B cell (primary cell): ENCODE measurements at regions not wholly inside any gene's neighbourhood (a gene's known extent, or its start where the extent isn't known, plus 50 kb on each side); places are given as distances from the start of the nearest gene placed in this dataset.
A peak's percentile ranks its signal among the peaks of the same experiment; 100 is the strongest.

ENCODE experiments used
- ATAC-seq: fragments of 200-7000 bp; cut with Tn5 transposase; one replicate; pipeline ENCODE4 v1.10.0; 2021; ENCODE audit warnings: low read depth, mild to moderate bottlenecking, moderate number of reproducible peaks, moderate library complexity
- CTCF ChIA-PET: fragments of 350-600 bp; sonication (Branson Sonifier 250); formaldehyde crosslinking; loops from one replicate; lab custom pipeline; 2021; ENCODE audit warnings: antibody characterized with exemption, inconsistent platforms; lab: Charles Lee
- POLR2A ChIA-PET: fragments of 350-600 bp; sonication (Branson Sonifier 250); formaldehyde crosslinking; loops from one replicate; lab custom pipeline; 2021; ENCODE audit warnings: antibody characterized with exemption; lab: Charles Lee
- DNase-seq: peaks from one replicate; pipeline ENCODE4 v3.0.0; 2013
- H2AFZ ChIP-seq: 2 replicates; pipeline ENCODE4 v1.6.1; 2012; ENCODE audit warnings: mild to moderate bottlenecking, low read depth, low read length; ENCODE audit not compliant: insufficient read depth, poor library complexity, severe bottlenecking
- H3K27ac ChIP-seq, 2 donors: 1 replicate in 1 of 2; 2 replicates in 1 of 2; pipeline ENCODE4 v1.5.1; 2012 to 2013; ENCODE audit warnings: low read length in 2 of 2, mild to moderate bottlenecking in 2 of 2, moderate library complexity in 1 of 2
- H3K27me3 ChIP-seq, 4 experiments: fragments of 200-600 bp in 1 of 4; sonication (generic) in 1 of 4; replicated peaks in 1 of 4; 1 replicate in 2 of 4; 2 replicates in 2 of 4; pipeline versions ENCODE4 v1.6.1 to v1.7.0; 2013 to 2016; ENCODE audit warnings: low read length in 3 of 4, mild to moderate bottlenecking in 2 of 4, mixed read lengths in 1 of 4, moderate library complexity in 1 of 4; ENCODE audit not compliant: insufficient read depth in 4 of 4, control insufficient read depth in 3 of 4; ENCODE audit errors: control extremely low read depth in 1 of 4
- H3K36me3 ChIP-seq, 2 experiments: replicated peaks in 1 of 2; 1 replicate in 1 of 2; 2 replicates in 1 of 2; pipeline versions ENCODE4 v1.6.1 to v1.7.1; 2013; ENCODE audit warnings: low read length in 1 of 2; ENCODE audit not compliant: insufficient read depth in 2 of 2, control insufficient read depth in 1 of 2; ENCODE audit errors: control extremely low read depth in 1 of 2, extremely low read depth in 1 of 2
- H3K4me1 ChIP-seq, 2 donors: fragments of 200-600 bp in 1 of 2; sonication (generic) in 1 of 2; 1 replicate in 1 of 2; 2 replicates in 1 of 2; pipeline versions ENCODE4 v1.5.1 to v1.6.1; 2013 to 2017; ENCODE audit warnings: low read length in 2 of 2; ENCODE audit not compliant: control insufficient read depth in 2 of 2, insufficient read depth in 2 of 2
- H3K4me2 ChIP-seq: replicated peaks from 2 replicates; pipeline ENCODE3; 2012; ENCODE audit warnings: mild to moderate bottlenecking, low read depth, low read length; ENCODE audit not compliant: poor library complexity, severe bottlenecking
- H3K4me3 ChIP-seq, 5 experiments: fragments of 200-600 bp in 1 of 5; sonication (generic) in 1 of 5; 1 replicate in 3 of 5; 2 replicates in 2 of 5; pipeline versions ENCODE4 v1.5.1 to v1.7.0; 2011 to 2016; ENCODE audit warnings: low read length in 4 of 5, mild to moderate bottlenecking in 4 of 5, low read depth in 2 of 5, control low read depth in 1 of 5, moderate library complexity in 1 of 5; ENCODE audit not compliant: insufficient read depth in 1 of 5; ENCODE audit errors: control extremely low read depth in 1 of 5, extremely low read depth in 1 of 5
- H3K79me2 ChIP-seq: fragments of 200-600 bp; sonication (generic); one replicate; pipeline ENCODE4 v1.6.0; 2016; ENCODE audit warnings: low read length; ENCODE audit not compliant: control insufficient read depth, insufficient read depth
- H3K9ac ChIP-seq: fragments of 200-600 bp; sonication (generic); 2 replicates; pipeline ENCODE4 v1.6.1; 2017; ENCODE audit warnings: mild to moderate bottlenecking, low read length, moderate library complexity
- H3K9me3 ChIP-seq, 3 donors: one replicate each; pipeline versions ENCODE4 v1.6.1 to v1.7.1; 2013; ENCODE audit warnings: low read length in 2 of 3; ENCODE audit not compliant: control insufficient read depth in 2 of 3, insufficient read depth in 1 of 3; ENCODE audit errors: control extremely low read depth in 1 of 3
- H4K20me1 ChIP-seq: 2 replicates; pipeline ENCODE4 v1.6.0; 2012; ENCODE audit warnings: mild to moderate bottlenecking, low read length; ENCODE audit not compliant: insufficient read depth, control insufficient read depth, poor library complexity, severe bottlenecking
- H3K27ac Mint-ChIP-seq: one replicate; pipeline ENCODE4 v1.8.0; 2021; ENCODE audit warnings: mixed read lengths
- H3K27me3 Mint-ChIP-seq: one replicate; pipeline ENCODE4 v1.8.0; 2021; ENCODE audit warnings: mixed read lengths
- H3K4me1 Mint-ChIP-seq: one replicate; pipeline ENCODE4 v1.8.0; 2021; ENCODE audit warnings: mixed read lengths
- H3K4me3 Mint-ChIP-seq: one replicate; pipeline ENCODE4 v1.8.0; 2021; ENCODE audit warnings: mixed read lengths
- H3K9me3 Mint-ChIP-seq: one replicate; pipeline ENCODE4 v1.8.0; 2022; ENCODE audit warnings: mixed read lengths; ENCODE audit not compliant: insufficient read depth
- EZH2 ChIP-seq: IDR thresholded peaks from 2 replicates; pipeline ENCODE4 v1.6.1; 2012; ENCODE audit warnings: borderline replicate concordance, low read depth, mild to moderate bottlenecking, moderate library complexity, low read length; ENCODE audit not compliant: insufficient read depth, poor library complexity, severe bottlenecking
- WGBS: methylation state at CpG from one replicate; pipeline ENCODE4 v1.1.5; 2013; ENCODE audit warnings: missing lambda C conversion rate; ENCODE audit not compliant: insufficient coverage; 5-methylcytosine and 5-hydroxymethylcytosine counted together
- intact Hi-C: fragments of 100-400 bp; cut with micrococcal nuclease; formaldehyde crosslinking; loops from one replicate; pipeline ENCODE4 v1.10.0; 2022
- TF ChIP-seq, protein P1 (sequence below): fragments of 200-600 bp; IDR thresholded peaks from one replicate; pipeline ENCODE4 v1.8.0; 2022; ENCODE audit warnings: antibody characterized with exemption, mild to moderate bottlenecking

DNA sequence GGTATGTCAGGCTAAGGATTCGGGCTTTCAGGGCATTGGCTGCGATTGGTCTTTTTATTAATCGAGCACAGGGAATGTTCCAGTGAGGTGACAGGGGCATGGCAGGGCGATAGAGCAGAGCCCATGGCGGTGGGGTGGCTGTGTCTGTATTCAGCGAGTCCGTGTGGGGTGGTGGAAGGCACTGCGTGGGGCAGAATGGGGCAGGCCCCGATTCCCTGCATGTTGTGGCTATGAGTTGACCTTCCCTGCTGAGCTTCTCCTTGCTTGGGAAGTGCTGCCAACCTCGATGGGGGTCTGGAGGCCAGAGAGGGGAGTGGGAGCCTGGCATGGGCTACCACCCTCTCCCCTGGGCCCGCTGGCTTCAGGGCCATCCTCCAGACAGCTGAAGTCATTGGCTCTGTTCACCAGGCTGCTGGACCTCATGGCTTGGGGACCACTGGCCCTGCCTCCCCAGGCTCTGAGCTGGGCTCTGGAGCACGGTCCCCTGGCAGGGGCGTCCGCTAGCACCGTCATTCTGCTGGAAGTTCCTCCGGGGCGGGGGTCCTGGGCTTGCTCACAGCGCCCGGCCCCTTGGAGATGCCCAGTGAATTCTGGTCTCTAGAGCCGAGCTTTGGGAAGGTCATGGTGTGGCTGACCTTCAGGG is 92.1 kb downstream of the NPIPB11 start:
- H3K9me3 ChIP-seq: no peaks in the 10 kb centered on the region
- no peaks in the 10 kb centered on the region for H3K36me3 ChIP-seq
- intact Hi-C loops: no loop called here
- H3K4me3 ChIP-seq: no peak overlapping the region
- H3K4me1 ChIP-seq: peaks cover 0 to 20% of the 10 kb centered on the region in 2 donors
- Mint-ChIP-seq H3K27me3 (no peaks in the 10 kb centered on the region), H3K9me3 (no peaks in the 10 kb centered on the region), H3K4me3 (no peak overlapping the region), H3K4me1 (peaks cover 23% of the 10 kb centered on the region), H3K27ac (no peak overlapping the region)
- TF ChIP-seq EZH2: no peak
- TF ChIP-seq, protein P1, sequence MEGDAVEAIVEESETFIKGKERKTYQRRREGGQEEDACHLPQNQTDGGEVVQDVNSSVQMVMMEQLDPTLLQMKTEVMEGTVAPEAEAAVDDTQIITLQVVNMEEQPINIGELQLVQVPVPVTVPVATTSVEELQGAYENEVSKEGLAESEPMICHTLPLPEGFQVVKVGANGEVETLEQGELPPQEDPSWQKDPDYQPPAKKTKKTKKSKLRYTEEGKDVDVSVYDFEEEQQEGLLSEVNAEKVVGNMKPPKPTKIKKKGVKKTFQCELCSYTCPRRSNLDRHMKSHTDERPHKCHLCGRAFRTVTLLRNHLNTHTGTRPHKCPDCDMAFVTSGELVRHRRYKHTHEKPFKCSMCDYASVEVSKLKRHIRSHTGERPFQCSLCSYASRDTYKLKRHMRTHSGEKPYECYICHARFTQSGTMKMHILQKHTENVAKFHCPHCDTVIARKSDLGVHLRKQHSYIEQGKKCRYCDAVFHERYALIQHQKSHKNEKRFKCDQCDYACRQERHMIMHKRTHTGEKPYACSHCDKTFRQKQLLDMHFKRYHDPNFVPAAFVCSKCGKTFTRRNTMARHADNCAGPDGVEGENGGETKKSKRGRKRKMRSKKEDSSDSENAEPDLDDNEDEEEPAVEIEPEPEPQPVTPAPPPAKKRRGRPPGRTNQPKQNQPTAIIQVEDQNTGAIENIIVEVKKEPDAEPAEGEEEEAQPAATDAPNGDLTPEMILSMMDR: no peak
- peaks cover 7% of the 10 kb centered on the region for H3K79me2 ChIP-seq
- H2AFZ ChIP-seq: no peak overlapping the region
- POLR2A ChIA-PET: no interaction called here
- no peak overlapping the region for H3K9ac ChIP-seq
- no peak overlapping the region for H3K27ac ChIP-seq
- H3K27me3 ChIP-seq: no peaks in the 10 kb centered on the region
- 95% methylated on average over 17 of the region's 20 CpGs for WGBS
- H3K4me2 ChIP-seq: no peak overlapping the region
- CTCF ChIA-PET: no interaction called here
- ATAC-seq (no peak), DNase-seq (no peak)
- H4K20me1 ChIP-seq: no peaks in the 10 kb centered on the region

DNA sequence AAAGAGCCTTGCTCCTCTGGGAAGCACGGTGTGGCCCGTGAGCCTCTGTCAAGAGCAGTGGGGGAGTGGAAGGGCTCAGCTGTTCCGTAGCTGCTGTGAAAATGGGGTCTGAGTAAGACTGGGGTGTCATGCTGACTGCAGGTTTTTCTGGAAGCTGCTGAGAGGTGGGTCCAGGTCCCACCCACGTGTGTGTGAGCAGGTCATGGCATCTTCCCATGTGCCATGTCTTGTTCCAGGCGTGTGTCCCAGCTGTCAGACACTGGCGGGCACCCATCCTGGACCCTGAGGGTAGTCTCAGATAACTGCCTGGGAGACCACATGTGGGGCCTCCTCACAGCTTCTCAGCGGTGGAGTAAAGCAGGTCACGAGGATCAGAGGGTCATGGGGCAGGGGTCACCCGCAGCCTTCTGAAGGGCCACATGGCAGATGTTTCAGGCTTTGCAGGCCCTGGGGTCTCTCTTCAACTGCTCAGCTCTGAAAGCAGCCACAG is 92.9 kb downstream of the NPIPB11 start:
- Histone ChIP-seq H3K9ac (no peak overlapping the region), H3K36me3 (no peaks in the 10 kb centered on the region), H2AFZ (no peak overlapping the region), H3K79me2 (peaks cover 8% of the 10 kb centered on the region), H3K27ac (no peak overlapping the region), H3K27me3 (no peaks in the 10 kb centered on the region), H3K9me3 (no peaks in the 10 kb centered on the region), H3K4me1 (peaks cover 0 to 17% of the 10 kb centered on the region in 2 donors), H3K4me2 (no peak overlapping the region), H4K20me1 (no peaks in the 10 kb centered on the region), H3K4me3 (no peak overlapping the region)
- 94% methylated on average over 9 of the region's 9 CpGs for WGBS
- Mint-ChIP-seq H3K27ac (peak overlapping the region; percentile 10), H3K27me3 (no peaks in the 10 kb centered on the region), H3K4me1 (peaks cover 20% of the 10 kb centered on the region), H3K9me3 (no peaks in the 10 kb centered on the region), H3K4me3 (no peak overlapping the region)
- intact Hi-C loops: no loop called here
- POLR2A ChIA-PET: no interaction called here
- ATAC-seq: no peak
- no peak for DNase-seq
- TF ChIP-seq, protein P1: no peak
- TF ChIP-seq EZH2: no peak
- CTCF ChIA-PET: no interaction called here
